IMR-90 (cell line): ENCODE measurements at regions not wholly inside any gene's neighbourhood (a gene's known extent, or its start where the extent isn't known, plus 50 kb on each side); places are given as distances from the start of the nearest gene placed in this dataset.

Experiments used
- ATAC-seq: fragments of 200-7000 bp; cut with Tn5 transposase; 2 replicates; pipeline ENCODE4 v1.9.1; 2020; ENCODE audit warnings: low read depth, mild to moderate bottlenecking, moderate library complexity
- BruUV-seq: library from RNA; stranded (reverse); fragments of 400-500 nt; replicated peaks from 2 replicates; lab custom pipeline; 2021; lab: Mats Ljungman, UMichigan
- CTCF ChIA-PET: fragments of 300-600 bp; formaldehyde crosslinking; extraction: SDS; loops from one replicate; lab custom pipeline; 2021; ENCODE audit warnings: antibody characterized with exemption; lab: Yijun Ruan, JAX
- POLR2A ChIA-PET: fragments of 300-600 bp; sonication (Branson Sonifier 250); formaldehyde crosslinking; loops from one replicate; lab custom pipeline; 2022; ENCODE audit warnings: antibody characterized with exemption; ENCODE audit not compliant: unreplicated experiment; lab: Charles Lee
- DNase-seq: peaks from one replicate; pipeline ENCODE4 v3.0.0; 2013
- H2AFZ ChIP-seq: replicated peaks from 2 replicates; pipeline ENCODE3; 2013; ENCODE audit warnings: low read length, mild to moderate bottlenecking; ENCODE audit not compliant: poor library complexity
- H2AK5ac ChIP-seq: 2 replicates; pipeline ENCODE4 v1.6.1; 2013; ENCODE audit warnings: low read depth, low read length, inconsistent platforms
- H2AK9ac ChIP-seq: replicated peaks from 2 replicates; pipeline ENCODE3; 2013; ENCODE audit warnings: mild to moderate bottlenecking, low read depth, low read length, moderate library complexity; ENCODE audit not compliant: poor library complexity
- H2BK120ac ChIP-seq: 2 replicates; pipeline ENCODE4 v1.6.1; 2013; ENCODE audit warnings: low read depth, low read length, inconsistent platforms
- H2BK15ac ChIP-seq: 3 replicates; pipeline ENCODE4 v1.6.1; 2013; ENCODE audit warnings: low read depth, low read length, inconsistent platforms
- H2BK20ac ChIP-seq: 2 replicates; pipeline ENCODE4 v1.6.1; 2013; ENCODE audit warnings: low read depth, mild to moderate bottlenecking, inconsistent platforms, low read length, moderate library complexity
- H2BK5ac ChIP-seq: 2 replicates; pipeline ENCODE4 v1.6.1; 2013; ENCODE audit warnings: mild to moderate bottlenecking, low read depth, low read length, inconsistent platforms; ENCODE audit not compliant: poor library complexity, severe bottlenecking
- H3K14ac ChIP-seq: replicated peaks from 2 replicates; pipeline ENCODE4 v1.6.1; 2013; ENCODE audit warnings: low read depth, low read length, inconsistent platforms
- H3K18ac ChIP-seq: 2 replicates; pipeline ENCODE4 v1.6.1; 2013; ENCODE audit warnings: low read depth, low read length, control low read depth
- H3K23ac ChIP-seq: 2 replicates; pipeline ENCODE4 v1.6.1; 2013; ENCODE audit warnings: low read depth, low read length, inconsistent platforms
- H3K27ac ChIP-seq: 2 replicates; pipeline ENCODE4 v1.5.1; 2013; ENCODE audit warnings: mild to moderate bottlenecking, control low read depth, low read length; ENCODE audit not compliant: insufficient read depth
- H3K27me3 ChIP-seq: 2 replicates; pipeline ENCODE4 v1.6.1; 2013; ENCODE audit warnings: low read length; ENCODE audit not compliant: control insufficient read depth, insufficient read depth
- H3K36me3 ChIP-seq: 2 replicates; pipeline ENCODE4 v1.6.1; 2013; ENCODE audit warnings: low read length, mixed read lengths; ENCODE audit not compliant: control insufficient read depth, insufficient read depth
- H3K4ac ChIP-seq: 2 replicates; pipeline ENCODE4 v1.6.1; 2013; ENCODE audit warnings: low read depth, low read length, inconsistent platforms
- H3K4me1 ChIP-seq: 2 replicates; pipeline ENCODE4 v1.6.1; 2013; ENCODE audit warnings: low read length, mixed read lengths; ENCODE audit not compliant: control insufficient read depth, insufficient read depth
- H3K4me2 ChIP-seq: 2 replicates; pipeline ENCODE4 v1.6.1; 2013; ENCODE audit warnings: low read depth, mild to moderate bottlenecking, control low read depth, low read length, moderate library complexity
- H3K4me3 ChIP-seq: 2 replicates; pipeline ENCODE4 v1.5.1; 2013; ENCODE audit warnings: low read depth, mild to moderate bottlenecking, control low read depth, low read length, moderate library complexity; ENCODE audit not compliant: insufficient read depth
- H3K56ac ChIP-seq: 2 replicates; pipeline ENCODE4 v1.6.1; 2013; ENCODE audit warnings: low read length, inconsistent platforms; ENCODE audit not compliant: insufficient read depth; ENCODE audit errors: extremely low read depth
- H3K79me1 ChIP-seq, 2 experiments: 2 replicates each; pipeline ENCODE4 v1.6.1; 2013; ENCODE audit warnings: low read length in 2 of 2, inconsistent platforms in 1 of 2, low read depth in 1 of 2
- H3K9ac ChIP-seq: 2 replicates; pipeline ENCODE4 v1.6.1; 2013; ENCODE audit warnings: low read depth, low read length, control low read depth
- H3K9me1 ChIP-seq: 2 replicates; pipeline ENCODE4 v1.6.1; 2013; ENCODE audit warnings: low read length, inconsistent platforms; ENCODE audit not compliant: insufficient read depth
- H3K9me3 ChIP-seq: 2 replicates; pipeline ENCODE4 v1.6.1; 2013; ENCODE audit warnings: low read length; ENCODE audit not compliant: control insufficient read depth, insufficient read depth
- H4K20me1 ChIP-seq: 2 replicates; pipeline ENCODE4 v1.6.1; 2013; ENCODE audit warnings: low read length, inconsistent platforms; ENCODE audit not compliant: insufficient read depth
- H4K5ac ChIP-seq: 2 replicates; pipeline ENCODE4 v1.6.1; 2013; ENCODE audit warnings: mild to moderate bottlenecking, low read depth, low read length, control low read depth
- H4K8ac ChIP-seq, 2 experiments: 2 replicates each; pipeline ENCODE4 v1.6.1; 2013; ENCODE audit warnings: low read depth in 2 of 2, low read length in 2 of 2, control low read depth in 1 of 2, inconsistent platforms in 1 of 2
- H4K91ac ChIP-seq: 2 replicates; pipeline ENCODE4 v1.6.1; 2013; ENCODE audit warnings: low read depth, low read length, inconsistent platforms; ENCODE audit not compliant: insufficient read depth
- BHLHE40 ChIP-seq: fragments of 150-350 bp; IDR thresholded peaks from 2 replicates; pipeline ENCODE4 v1.6.1; 2016; ENCODE audit warnings: mild to moderate bottlenecking, low read depth, low read length
- CEBPB ChIP-seq: IDR thresholded peaks from 2 replicates; pipeline ENCODE4 v1.6.1; 2012; ENCODE audit warnings: low read depth, low read length, improper control_type of control experiment
- CHD1 ChIP-seq: IDR thresholded peaks from 2 replicates; pipeline ENCODE4 v1.6.1; 2012; ENCODE audit warnings: low read depth, low read length, improper control_type of control experiment
- CTCF ChIP-seq: conservative IDR thresholded peaks from 2 replicates; pipeline ENCODE4 v1.5.1; 2012; ENCODE audit warnings: mild to moderate bottlenecking, low read depth, low read length, improper control_type of control experiment
- ELK1 ChIP-seq: fragments of 150-350 bp; IDR thresholded peaks from 2 replicates; pipeline ENCODE4 v1.6.1; 2016; ENCODE audit warnings: low read depth, mild to moderate bottlenecking, low read length, moderate library complexity, borderline replicate concordance
- FOS ChIP-seq: fragments of 150-350 bp; IDR thresholded peaks from 2 replicates; pipeline ENCODE4 v1.6.1; 2016; ENCODE audit warnings: low read depth, low read length
- MAFK ChIP-seq: IDR thresholded peaks from 2 replicates; pipeline ENCODE4 v1.6.1; 2012; ENCODE audit warnings: low read depth, low read length, improper control_type of control experiment
- MAZ ChIP-seq: IDR thresholded peaks from 2 replicates; pipeline ENCODE4 v1.6.1; 2012; ENCODE audit warnings: low read depth, mild to moderate bottlenecking, low read length, improper control_type of control experiment, moderate library complexity, borderline replicate concordance
- MXI1 ChIP-seq: IDR thresholded peaks from 2 replicates; pipeline ENCODE4 v1.6.1; 2012; ENCODE audit warnings: low read depth, mild to moderate bottlenecking, low read length, moderate library complexity, borderline replicate concordance
- NFE2L2 ChIP-seq: fragments of 150-350 bp; IDR thresholded peaks from 2 replicates; pipeline ENCODE4 v1.6.1; 2016; ENCODE audit warnings: low read depth, mild to moderate bottlenecking, low read length
- POLR2A ChIP-seq: IDR thresholded peaks from 2 replicates; pipeline ENCODE4 v1.6.1; 2012; ENCODE audit warnings: mild to moderate bottlenecking, low read depth, low read length
- RAD21 ChIP-seq: IDR thresholded peaks from 2 replicates; pipeline ENCODE4 v1.6.1; 2012; ENCODE audit warnings: low read length, improper control_type of control experiment
- RCOR1 ChIP-seq: IDR thresholded peaks from 2 replicates; pipeline ENCODE4 v1.6.1; 2012; ENCODE audit warnings: mild to moderate bottlenecking, low read length, improper control_type of control experiment; ENCODE audit not compliant: insufficient replicate concordance
- RFX5 ChIP-seq: IDR thresholded peaks from 2 replicates; pipeline ENCODE4 v1.8.0; 2012; ENCODE audit warnings: low read depth, mild to moderate bottlenecking, low read length, moderate library complexity
- SMC3 ChIP-seq: fragments of 150-350 bp; IDR thresholded peaks from 2 replicates; pipeline ENCODE4 v1.6.1; 2016; ENCODE audit warnings: low read depth, mild to moderate bottlenecking, antibody characterized with exemption, low read length, moderate library complexity
- USF2 ChIP-seq: fragments of 150-350 bp; IDR thresholded peaks from 2 replicates; pipeline ENCODE4 v1.6.1; 2017; ENCODE audit warnings: mild to moderate bottlenecking, antibody characterized with exemption, low read length, low read depth
- WGBS, 2 experiments: methylation state at CpG; one replicate each; pipeline versions ENCODE4 v1.1.5 to v1.1.7; 2013; ENCODE audit warnings: missing lambda C conversion rate in 2 of 2; ENCODE audit not compliant: insufficient read length in 1 of 2; ENCODE audit errors: extremely low coverage in 2 of 2; 5-methylcytosine and 5-hydroxymethylcytosine counted together
- dilution Hi-C: fragments of 300-500 bp; cut with HindIII; formaldehyde crosslinking; loops from one replicate; pipeline ENCODE4 v1.14.3; 2018; ENCODE audit warnings: low sequenced_read_pairs; ENCODE audit not compliant: unreplicated experiment
- in situ Hi-C: fragments of 300-500 bp; cut with MboI; formaldehyde crosslinking; loops from 3 replicates; pipeline ENCODE4 v1.14.3; 2019; ENCODE audit warnings: low sequenced_read_pairs, inconsistent platforms, mixed read lengths
- intact Hi-C: fragments of 100-400 bp; cut with micrococcal nuclease; formaldehyde crosslinking; loops from 2 replicates; pipeline ENCODE4 v1.10.0; 2022

GRCh38 chr2:19719540-19719939 is 182.2 kb downstream of the TTC32 start:
- no peaks in the 10 kb centered on the region for H3K9me1 ChIP-seq
- WGBS, 2 experiments = 60% methylated on average over 1 of the region's 5 CpGs; no CpG with 5 or more reads in 1 of the 2 experiments
- in situ Hi-C loops = no loop called here

More at GRCh38 chr2:19719540-19719939, 182.2 kb downstream of the TTC32 start:
- Histone ChIP-seq H3K14ac (no peak overlapping the region), H3K27me3 (no peaks in the 10 kb centered on the region), H2BK15ac (no peak overlapping the region), H2AFZ (no peak overlapping the region), H2AK9ac (no peak overlapping the region), H3K23ac (no peak overlapping the region), H4K91ac (no peak overlapping the region), H3K4me2 (no peak overlapping the region), H2AK5ac (no peak overlapping the region), H3K79me1 (no peaks in the 10 kb centered on the region), H3K4me3 (no peak overlapping the region), H3K4ac (no peak overlapping the region), H3K56ac (no peak overlapping the region), H2BK120ac (no peak overlapping the region), H2BK5ac (no peak overlapping the region), H3K36me3 (no peaks in the 10 kb centered on the region), H2BK20ac (no peak overlapping the region), H3K9me3 (no peaks in the 10 kb centered on the region), H3K9ac (no peak overlapping the region), H4K8ac (no peak overlapping the region), H3K4me1 (peaks cover 6% of the 10 kb centered on the region), H3K18ac (no peak overlapping the region), H3K27ac (no peak overlapping the region), H4K20me1 (no peaks in the 10 kb centered on the region), H4K5ac (no peak overlapping the region)
- POLR2A ChIA-PET = no interaction called here
- dilution Hi-C loops (no loop called here), intact Hi-C loops (no loop called here)
- ATAC-seq (no peak), DNase-seq (no peak)
- TF ChIP-seq NFE2L2 (no peak), CTCF (no peak), ELK1 (no peak), BHLHE40 (no peak), CEBPB (no peak), RFX5 (no peak), FOS (no peak), RCOR1 (no peak), MXI1 (no peak), RAD21 (no peak), MAFK (no peak), MAZ (no peak), SMC3 (no peak), CHD1 (no peak), USF2 (no peak), POLR2A (no peak)
- CTCF ChIA-PET = interaction anchor here (1.5 kb wide), 1 partner anchor 14 kb away, joined by 4 read pairs; no protein-coding TSS in a partner anchor
- BruUV-seq = no TSS peak
